ENCODE measurements at regions not wholly inside any gene's neighbourhood (a gene's known extent, or its start where the extent isn't known, plus 50 kb on each side); places are given as distances from the start of the nearest gene placed in this dataset.

- H3K4me2 ChIP-seq (ENCODE audit: insufficient read depth, low read length, poor library complexity, severe bottlenecking), result no peak overlapping the region
- H3K27ac ChIP-seq (replicated peaks; ENCODE audit: low read length), result no peak overlapping the region
- H4K91ac ChIP-seq (ENCODE audit: low read depth, low read length, poor library complexity), result no peak overlapping the region
- H3K9me3 ChIP-seq (replicated peaks in 1 of 2; ENCODE audit: control insufficient read depth in 2 of 2, insufficient read depth in 1 of 2, low read depth in 1 of 2, low read length in 2 of 2), result no peaks in the 10 kb centered on the region
- H3K9ac ChIP-seq (ENCODE audit: low read depth, low read length, poor library complexity), result no peak overlapping the region
- no peak overlapping the region for H3K4ac ChIP-seq (ENCODE audit: low read length)
- no peak overlapping the region for H2BK12ac ChIP-seq (ENCODE audit: low read length)
- no peak overlapping the region for H2BK5ac ChIP-seq (ENCODE audit: low read length)
- no peaks in the 10 kb centered on the region for H3K36me3 ChIP-seq (replicated peaks in 1 of 2; ENCODE audit: control insufficient read depth in 2 of 2, insufficient read depth in 2 of 2, low read length in 2 of 2)
- H3K4me3 ChIP-seq (ENCODE audit: low read length in 2 of 2), result no peak overlapping the region
- H2BK15ac ChIP-seq (ENCODE audit: low read length), result no peak overlapping the region
- no peak overlapping the region for H3K23ac ChIP-seq (ENCODE audit: low read depth, low read length, poor library complexity)
- no peak overlapping the region for H3K18ac ChIP-seq (ENCODE audit: low read length)
- no peak for DNase-seq (ENCODE audit: low spot score)
- no peak overlapping the region for H2AFZ ChIP-seq (ENCODE audit: low read length)
- no peak overlapping the region for H2AK5ac ChIP-seq (ENCODE audit: low read depth, low read length)
- H3K14ac ChIP-seq (ENCODE audit: low read length), result no peak overlapping the region
- WGBS, 2 donors (ENCODE audit: extremely low coverage in 2 of 2, insufficient read length in 2 of 2, insufficient replicate concordance in 1 of 2), result no CpG with 5 or more reads among the region's 1 CpG
- H3K79me1 ChIP-seq (ENCODE audit: low read depth, low read length), result no peaks in the 10 kb centered on the region
- no peak overlapping the region for H2BK120ac ChIP-seq (ENCODE audit: low read depth, low read length)
- peaks cover 0 to 7% of the 10 kb centered on the region in 2 donors for H3K4me1 ChIP-seq (ENCODE audit: control insufficient read depth in 2 of 2, insufficient read depth in 1 of 2, low read depth in 1 of 2, low read length in 2 of 2)
- H3K27me3 ChIP-seq (ENCODE audit: control insufficient read depth in 3 of 3, insufficient read depth in 3 of 3, low read depth in 1 of 3, low read length in 3 of 3), result no peaks in the 10 kb centered on the region
- H4K8ac ChIP-seq (ENCODE audit: low read depth, low read length), result no peak overlapping the region
Measured at GRCh38 chr10:59108296-59108870, 68.1 kb upstream of the PHYHIPL start.

- WGBS, 2 donors (ENCODE audit: extremely low coverage in 2 of 2, insufficient read length in 2 of 2, insufficient replicate concordance in 1 of 2), result no CpG with 5 or more reads among the region's 1 CpG
Measured at GRCh38 chr10:59108886-59109288, 67.6 kb upstream of the PHYHIPL start.

GRCh38 chr10:59109826-59110225 lies 66.6 kb upstream of the PHYHIPL start:
- H4K8ac ChIP-seq (ENCODE audit: low read depth, low read length), result no peak overlapping the region
- no peak overlapping the region for H2BK15ac ChIP-seq (ENCODE audit: low read length)
- H3K9ac ChIP-seq (ENCODE audit: low read depth, low read length, poor library complexity), result no peak overlapping the region
- H3K36me3 ChIP-seq (replicated peaks in 1 of 2; ENCODE audit: control insufficient read depth in 2 of 2, insufficient read depth in 2 of 2, low read length in 2 of 2), result no peaks in the 10 kb centered on the region
- no peak overlapping the region for H4K91ac ChIP-seq (ENCODE audit: low read depth, low read length, poor library complexity)
- no peak overlapping the region for H3K18ac ChIP-seq (ENCODE audit: low read length)
- no peak overlapping the region for H2AFZ ChIP-seq (ENCODE audit: low read length)
- no peak overlapping the region for H3K4me3 ChIP-seq (ENCODE audit: low read length in 2 of 2)
- H3K79me1 ChIP-seq (ENCODE audit: low read depth, low read length), result no peaks in the 10 kb centered on the region
- peaks cover 0 to 5% of the 10 kb centered on the region in 2 donors for H3K4me1 ChIP-seq (ENCODE audit: control insufficient read depth in 2 of 2, insufficient read depth in 1 of 2, low read depth in 1 of 2, low read length in 2 of 2)
- no peaks in the 10 kb centered on the region for H3K9me3 ChIP-seq (replicated peaks in 1 of 2; ENCODE audit: control insufficient read depth in 2 of 2, insufficient read depth in 1 of 2, low read depth in 1 of 2, low read length in 2 of 2)
- no peak overlapping the region for H2BK5ac ChIP-seq (ENCODE audit: low read length)
- no peak overlapping the region for H3K23ac ChIP-seq (ENCODE audit: low read depth, low read length, poor library complexity)
- H2AK5ac ChIP-seq (ENCODE audit: low read depth, low read length), result no peak overlapping the region
- H3K27me3 ChIP-seq (ENCODE audit: control insufficient read depth in 3 of 3, insufficient read depth in 3 of 3, low read depth in 1 of 3, low read length in 3 of 3), result no peaks in the 10 kb centered on the region
- H3K14ac ChIP-seq (ENCODE audit: low read length), result no peak overlapping the region
- no CpG with 5 or more reads among the region's 2 CpGs for WGBS, 2 donors (ENCODE audit: extremely low coverage in 2 of 2, insufficient read length in 2 of 2, insufficient replicate concordance in 1 of 2)
- DNase-seq (ENCODE audit: low spot score), result no peak
- H3K27ac ChIP-seq (replicated peaks; ENCODE audit: low read length), result no peak overlapping the region
- no peak overlapping the region for H3K4me2 ChIP-seq (ENCODE audit: insufficient read depth, low read length, poor library complexity, severe bottlenecking)
- no peak overlapping the region for H2BK12ac ChIP-seq (ENCODE audit: low read length)
- no peak overlapping the region for H2BK120ac ChIP-seq (ENCODE audit: low read depth, low read length)
- H3K4ac ChIP-seq (ENCODE audit: low read length), result no peak overlapping the region

More at GRCh38 chr10:59108886-59109288, 67.6 kb upstream of the PHYHIPL start:
- H4K91ac ChIP-seq (ENCODE audit: low read depth, low read length, poor library complexity), result no peak overlapping the region
- no peak overlapping the region for H3K4ac ChIP-seq (ENCODE audit: low read length)
- no peak overlapping the region for H4K8ac ChIP-seq (ENCODE audit: low read depth, low read length)
- no peak overlapping the region for H2AK5ac ChIP-seq (ENCODE audit: low read depth, low read length)
- no peaks in the 10 kb centered on the region for H3K36me3 ChIP-seq (replicated peaks in 1 of 2; ENCODE audit: control insufficient read depth in 2 of 2, insufficient read depth in 2 of 2, low read length in 2 of 2)
- DNase-seq (ENCODE audit: low spot score), result no peak
- no peak overlapping the region for H2BK120ac ChIP-seq (ENCODE audit: low read depth, low read length)
- H3K79me1 ChIP-seq (ENCODE audit: low read depth, low read length), result no peaks in the 10 kb centered on the region
- no peaks in the 10 kb centered on the region for H3K27me3 ChIP-seq (ENCODE audit: control insufficient read depth in 3 of 3, insufficient read depth in 3 of 3, low read depth in 1 of 3, low read length in 3 of 3)
- no peak overlapping the region for H2AFZ ChIP-seq (ENCODE audit: low read length)
- H3K18ac ChIP-seq (ENCODE audit: low read length), result no peak overlapping the region
- no peak overlapping the region for H3K9ac ChIP-seq (ENCODE audit: low read depth, low read length, poor library complexity)
- H2BK12ac ChIP-seq (ENCODE audit: low read length), result no peak overlapping the region
- H3K27ac ChIP-seq (replicated peaks; ENCODE audit: low read length), result no peak overlapping the region
- no peak overlapping the region for H3K14ac ChIP-seq (ENCODE audit: low read length)
- H3K4me1 ChIP-seq (ENCODE audit: control insufficient read depth in 2 of 2, insufficient read depth in 1 of 2, low read depth in 1 of 2, low read length in 2 of 2), result peaks cover 0 to 7% of the 10 kb centered on the region in 2 donors
- no peak overlapping the region for H3K23ac ChIP-seq (ENCODE audit: low read depth, low read length, poor library complexity)
- no peaks in the 10 kb centered on the region for H3K9me3 ChIP-seq (replicated peaks in 1 of 2; ENCODE audit: control insufficient read depth in 2 of 2, insufficient read depth in 1 of 2, low read depth in 1 of 2, low read length in 2 of 2)
- no peak overlapping the region for H2BK15ac ChIP-seq (ENCODE audit: low read length)
- H3K4me3 ChIP-seq (ENCODE audit: low read length in 2 of 2), result no peak overlapping the region
- no peak overlapping the region for H2BK5ac ChIP-seq (ENCODE audit: low read length)
- H3K4me2 ChIP-seq (ENCODE audit: insufficient read depth, low read length, poor library complexity, severe bottlenecking), result no peak overlapping the region

- Histone ChIP-seq H3K36me3 (replicated peaks in 1 of 2; ENCODE audit: control insufficient read depth in 2 of 2, insufficient read depth in 2 of 2, low read length in 2 of 2) (no peaks in the 10 kb centered on the region), H3K4me1 (ENCODE audit: control insufficient read depth in 2 of 2, insufficient read depth in 1 of 2, low read depth in 1 of 2, low read length in 2 of 2) (peaks cover 0 to 7% of the 10 kb centered on the region in 2 donors), H4K91ac (ENCODE audit: low read depth, low read length, poor library complexity) (no peak overlapping the region), H3K4me3 (ENCODE audit: low read length in 2 of 2) (no peak overlapping the region), H2AFZ (ENCODE audit: low read length) (no peak overlapping the region), H2BK5ac (ENCODE audit: low read length) (no peak overlapping the region), H2BK12ac (ENCODE audit: low read length) (no peak overlapping the region), H3K27me3 (ENCODE audit: control insufficient read depth in 3 of 3, insufficient read depth in 3 of 3, low read depth in 1 of 3, low read length in 3 of 3) (no peaks in the 10 kb centered on the region), H3K79me1 (ENCODE audit: low read depth, low read length) (no peaks in the 10 kb centered on the region), H3K23ac (ENCODE audit: low read depth, low read length, poor library complexity) (no peak overlapping the region), H3K27ac (replicated peaks; ENCODE audit: low read length) (no peak overlapping the region), H3K4me2 (ENCODE audit: insufficient read depth, low read length, poor library complexity, severe bottlenecking) (no peak overlapping the region), H3K4ac (ENCODE audit: low read length) (no peak overlapping the region), H3K9ac (ENCODE audit: low read depth, low read length, poor library complexity) (no peak overlapping the region), H3K14ac (ENCODE audit: low read length) (no peak overlapping the region), H3K9me3 (replicated peaks in 1 of 2; ENCODE audit: control insufficient read depth in 2 of 2, insufficient read depth in 1 of 2, low read depth in 1 of 2, low read length in 2 of 2) (no peaks in the 10 kb centered on the region), H2BK120ac (ENCODE audit: low read depth, low read length) (no peak overlapping the region), H4K8ac (ENCODE audit: low read depth, low read length) (no peak overlapping the region), H3K18ac (ENCODE audit: low read length) (no peak overlapping the region), H2AK5ac (ENCODE audit: low read depth, low read length) (no peak overlapping the region), H2BK15ac (ENCODE audit: low read length) (no peak overlapping the region)
- no peak for DNase-seq (ENCODE audit: low spot score)
- no CpG with 5 or more reads among the region's 3 CpGs for WGBS, 2 donors (ENCODE audit: extremely low coverage in 2 of 2, insufficient read length in 2 of 2, insufficient replicate concordance in 1 of 2)
Measured at GRCh38 chr10:59124187-59124586, 52.3 kb upstream of the PHYHIPL start.
